ENCODE measurements at regions not wholly inside any gene's neighbourhood (a gene's known extent, or its start where the extent isn't known, plus 50 kb on each side); places are given as distances from the start of the nearest gene placed in this dataset.

- H2AFZ ChIP-seq (ENCODE audit: low read depth, low read length), result no peak overlapping the region
- FAIRE-seq (no peak), DNase-seq (ENCODE audit: low read depth) (peak; percentile 29)
- H3K4me1 Mint-ChIP-seq (ENCODE audit: low read depth, unreplicated experiment), result no peaks in the 10 kb centered on the region
- no peak overlapping the region for H3K27ac ChIP-seq (ENCODE audit: low read depth, low read length)
- H3K4me3 Mint-ChIP-seq (ENCODE audit: unreplicated experiment), result no peak overlapping the region
- H3K9me3 Mint-ChIP-seq (ENCODE audit: unreplicated experiment), result peaks cover 4% of the 10 kb centered on the region
- H3K4me2 ChIP-seq (ENCODE audit: low read length), result no peak overlapping the region
- no peaks in the 10 kb centered on the region for H3K27me3 ChIP-seq (ENCODE audit: insufficient read depth, low read length)
- H3K9ac ChIP-seq (ENCODE audit: low read length), result no peak overlapping the region
- H3K4me1 ChIP-seq (ENCODE audit: insufficient read depth, low read length), result peaks cover 2% of the 10 kb centered on the region
- H3K36me3 Mint-ChIP-seq (ENCODE audit: low read depth, unreplicated experiment), result no peaks in the 10 kb centered on the region
- H3K27me3 Mint-ChIP-seq (ENCODE audit: low read depth, unreplicated experiment), result no peaks in the 10 kb centered on the region
- H3K27ac Mint-ChIP-seq (ENCODE audit: unreplicated experiment), result no peak overlapping the region
- H3K4me3 ChIP-seq (ENCODE audit: insufficient read depth, low read depth, low read length), result no peak overlapping the region
- no peaks in the 10 kb centered on the region for H4K20me1 ChIP-seq (ENCODE audit: insufficient read depth, low read length)
- no peak for TF ChIP-seq EZH2 (IDR thresholded peaks at IDR 0.05; ENCODE audit: insufficient read depth, low read length)
- TF ChIP-seq CTCF (IDR thresholded peaks at IDR 0.05; ENCODE audit: insufficient read depth, low read depth, low read length), result peak; percentile 62
- no peaks in the 10 kb centered on the region for H3K9me3 ChIP-seq (ENCODE audit: insufficient read depth, low read depth, low read length)
- H3K36me3 ChIP-seq (ENCODE audit: insufficient read depth, low read length), result no peaks in the 10 kb centered on the region
- H3K79me2 ChIP-seq (ENCODE audit: insufficient read depth, low read length), result no peaks in the 10 kb centered on the region
Observed at GRCh38 chr7:3200504-3200903, 100.5 kb upstream of the SDK1 start.

GRCh38 chr7:3201306-3201705, 99.7 kb upstream of the SDK1 start:
- H2AFZ ChIP-seq (ENCODE audit: low read depth, low read length), result no peak overlapping the region
- peaks cover 7% of the 10 kb centered on the region for H3K9me3 Mint-ChIP-seq (ENCODE audit: unreplicated experiment)
- no peaks in the 10 kb centered on the region for H3K4me1 Mint-ChIP-seq (ENCODE audit: low read depth, unreplicated experiment)
- no peaks in the 10 kb centered on the region for H3K36me3 Mint-ChIP-seq (ENCODE audit: low read depth, unreplicated experiment)
- no peaks in the 10 kb centered on the region for H3K27me3 Mint-ChIP-seq (ENCODE audit: low read depth, unreplicated experiment)
- no peaks in the 10 kb centered on the region for H3K4me1 ChIP-seq (ENCODE audit: insufficient read depth, low read length)
- no peaks in the 10 kb centered on the region for H3K79me2 ChIP-seq (ENCODE audit: insufficient read depth, low read length)
- H3K27ac ChIP-seq (ENCODE audit: low read depth, low read length), result no peak overlapping the region
- no peaks in the 10 kb centered on the region for H3K36me3 ChIP-seq (ENCODE audit: insufficient read depth, low read length)
- no peak overlapping the region for H3K4me2 ChIP-seq (ENCODE audit: low read length)
- no peak overlapping the region for H3K9ac ChIP-seq (ENCODE audit: low read length)
- no peak overlapping the region for H3K4me3 ChIP-seq (ENCODE audit: insufficient read depth, low read depth, low read length)
- no peaks in the 10 kb centered on the region for H3K9me3 ChIP-seq (ENCODE audit: insufficient read depth, low read depth, low read length)
- FAIRE-seq (no peak), DNase-seq (ENCODE audit: low read depth) (no peak)
- no peaks in the 10 kb centered on the region for H4K20me1 ChIP-seq (ENCODE audit: insufficient read depth, low read length)
- H3K27ac Mint-ChIP-seq (ENCODE audit: unreplicated experiment), result no peak overlapping the region
- H3K4me3 Mint-ChIP-seq (ENCODE audit: unreplicated experiment), result no peak overlapping the region
- H3K27me3 ChIP-seq (ENCODE audit: insufficient read depth, low read length), result no peaks in the 10 kb centered on the region
- TF ChIP-seq CTCF (IDR thresholded peaks at IDR 0.05; ENCODE audit: insufficient read depth, low read depth, low read length), result no peak
- no peak for TF ChIP-seq EZH2 (IDR thresholded peaks at IDR 0.05; ENCODE audit: insufficient read depth, low read length)

GRCh38 chr7:3201937-3202710, 98.9 kb upstream of the SDK1 start:
- no peaks in the 10 kb centered on the region for H3K36me3 ChIP-seq (ENCODE audit: insufficient read depth, low read length)
- no peak overlapping the region for H2AFZ ChIP-seq (ENCODE audit: low read depth, low read length)
- TF ChIP-seq CTCF (IDR thresholded peaks at IDR 0.05; ENCODE audit: insufficient read depth, low read depth, low read length) (no peak), EZH2 (IDR thresholded peaks at IDR 0.05; ENCODE audit: insufficient read depth, low read length) (no peak)
- no peak overlapping the region for H3K4me3 ChIP-seq (ENCODE audit: insufficient read depth, low read depth, low read length)
- no peak overlapping the region for H3K4me2 ChIP-seq (ENCODE audit: low read length)
- H4K20me1 ChIP-seq (ENCODE audit: insufficient read depth, low read length), result no peaks in the 10 kb centered on the region
- no peaks in the 10 kb centered on the region for H3K27me3 Mint-ChIP-seq (ENCODE audit: low read depth, unreplicated experiment)
- H3K27ac ChIP-seq (ENCODE audit: low read depth, low read length), result no peak overlapping the region
- no peaks in the 10 kb centered on the region for H3K4me1 Mint-ChIP-seq (ENCODE audit: low read depth, unreplicated experiment)
- peaks cover 4% of the 10 kb centered on the region for H3K9me3 Mint-ChIP-seq (ENCODE audit: unreplicated experiment)
- H3K79me2 ChIP-seq (ENCODE audit: insufficient read depth, low read length), result no peaks in the 10 kb centered on the region
- H3K9me3 ChIP-seq (ENCODE audit: insufficient read depth, low read depth, low read length), result no peaks in the 10 kb centered on the region
- FAIRE-seq (no peak), DNase-seq (ENCODE audit: low read depth) (no peak)
- no peaks in the 10 kb centered on the region for H3K36me3 Mint-ChIP-seq (ENCODE audit: low read depth, unreplicated experiment)
- no peak overlapping the region for H3K4me3 Mint-ChIP-seq (ENCODE audit: unreplicated experiment)
- no peaks in the 10 kb centered on the region for H3K27me3 ChIP-seq (ENCODE audit: insufficient read depth, low read length)
- no peak overlapping the region for H3K27ac Mint-ChIP-seq (ENCODE audit: unreplicated experiment)
- H3K4me1 ChIP-seq (ENCODE audit: insufficient read depth, low read length), result no peaks in the 10 kb centered on the region
- H3K9ac ChIP-seq (ENCODE audit: low read length), result no peak overlapping the region

Data from astrocyte (in vitro differentiated cells and primary cell).